Vagina (tissue), 2 donors: ENCODE measurements at regions not wholly inside any gene's neighbourhood (a gene's known extent, or its start where the extent isn't known, plus 50 kb on each side); places are given as distances from the start of the nearest gene placed in this dataset.

Experiments used
- CTCF ChIP-seq, 3 experiments: fragments of 450-650 bp in 2 of 3; fragments of 200-600 bp in 1 of 3; sonication (generic) in 1 of 3; IDR thresholded peaks; one replicate each; pipeline ENCODE4 v1.5.1; 2017 to 2019; ENCODE audit warnings: antibody characterized with exemption in 3 of 3, mild to moderate bottlenecking in 2 of 3, moderate library complexity in 2 of 3
- POLR2A ChIP-seq, 2 donors: fragments of 450-650 bp; IDR thresholded peaks; one replicate each; pipeline ENCODE4 v1.6.1; 2017; ENCODE audit warnings: antibody characterized with exemption in 2 of 2, mild to moderate bottlenecking in 2 of 2, moderate library complexity in 2 of 2
- POLR2AphosphoS5 ChIP-seq, 2 donors: sonication (generic); formaldehyde crosslinking; IDR thresholded peaks; one replicate each; pipeline ENCODE4 v1.9.0; 2017; ENCODE audit warnings: antibody characterized with exemption in 2 of 2, mild to moderate bottlenecking in 2 of 2, low read depth in 1 of 2; ENCODE audit not compliant: insufficient read depth in 1 of 2

- TF ChIP-seq POLR2AphosphoS5 (IDR thresholded peaks at IDR 0.05; ENCODE audit: insufficient read depth in 1 of 2, low read depth in 1 of 2): no peak
- no peak for TF ChIP-seq CTCF (IDR thresholded peaks at IDR 0.05)
- no peak for TF ChIP-seq POLR2A (IDR thresholded peaks at IDR 0.05)
These were observed 198.2 kb upstream of the MCTP2 start for GRCh38 chr15:94033014-94033682.
